B cell (primary cell): ENCODE measurements at regions not wholly inside any gene's neighbourhood (a gene's known extent, or its start where the extent isn't known, plus 50 kb on each side); places are given as distances from the start of the nearest gene placed in this dataset.

Experiments
- ATAC-seq: fragments of 200-7000 bp; cut with Tn5 transposase; one replicate; pipeline ENCODE4 v1.10.0; 2021; ENCODE audit warnings: low read depth, mild to moderate bottlenecking, moderate number of reproducible peaks, moderate library complexity
- CTCF ChIA-PET: fragments of 350-600 bp; sonication (Branson Sonifier 250); formaldehyde crosslinking; loops from one replicate; lab custom pipeline; 2021; ENCODE audit warnings: antibody characterized with exemption, inconsistent platforms; lab: Charles Lee
- POLR2A ChIA-PET: fragments of 350-600 bp; sonication (Branson Sonifier 250); formaldehyde crosslinking; loops from one replicate; lab custom pipeline; 2021; ENCODE audit warnings: antibody characterized with exemption; lab: Charles Lee
- DNase-seq: peaks from one replicate; pipeline ENCODE4 v3.0.0; 2013
- H2AFZ ChIP-seq: 2 replicates; pipeline ENCODE4 v1.6.1; 2012; ENCODE audit warnings: mild to moderate bottlenecking, low read depth, low read length; ENCODE audit not compliant: insufficient read depth, poor library complexity, severe bottlenecking
- H3K27ac ChIP-seq, 2 donors: 1 replicate in 1 of 2; 2 replicates in 1 of 2; pipeline ENCODE4 v1.5.1; 2012 to 2013; ENCODE audit warnings: low read length in 2 of 2, mild to moderate bottlenecking in 2 of 2, moderate library complexity in 1 of 2
- H3K27me3 ChIP-seq, 4 experiments: fragments of 200-600 bp in 1 of 4; sonication (generic) in 1 of 4; replicated peaks in 1 of 4; 1 replicate in 2 of 4; 2 replicates in 2 of 4; pipeline versions ENCODE4 v1.6.1 to v1.7.0; 2013 to 2016; ENCODE audit warnings: low read length in 3 of 4, mild to moderate bottlenecking in 2 of 4, mixed read lengths in 1 of 4, moderate library complexity in 1 of 4; ENCODE audit not compliant: insufficient read depth in 4 of 4, control insufficient read depth in 3 of 4; ENCODE audit errors: control extremely low read depth in 1 of 4
- H3K36me3 ChIP-seq, 2 experiments: replicated peaks in 1 of 2; 1 replicate in 1 of 2; 2 replicates in 1 of 2; pipeline versions ENCODE4 v1.6.1 to v1.7.1; 2013; ENCODE audit warnings: low read length in 1 of 2; ENCODE audit not compliant: insufficient read depth in 2 of 2, control insufficient read depth in 1 of 2; ENCODE audit errors: control extremely low read depth in 1 of 2, extremely low read depth in 1 of 2
- H3K4me1 ChIP-seq, 2 donors: fragments of 200-600 bp in 1 of 2; sonication (generic) in 1 of 2; 1 replicate in 1 of 2; 2 replicates in 1 of 2; pipeline versions ENCODE4 v1.5.1 to v1.6.1; 2013 to 2017; ENCODE audit warnings: low read length in 2 of 2; ENCODE audit not compliant: control insufficient read depth in 2 of 2, insufficient read depth in 2 of 2
- H3K4me2 ChIP-seq: replicated peaks from 2 replicates; pipeline ENCODE3; 2012; ENCODE audit warnings: mild to moderate bottlenecking, low read depth, low read length; ENCODE audit not compliant: poor library complexity, severe bottlenecking
- H3K4me3 ChIP-seq, 5 experiments: fragments of 200-600 bp in 1 of 5; sonication (generic) in 1 of 5; 1 replicate in 3 of 5; 2 replicates in 2 of 5; pipeline versions ENCODE4 v1.5.1 to v1.7.0; 2011 to 2016; ENCODE audit warnings: low read length in 4 of 5, mild to moderate bottlenecking in 4 of 5, low read depth in 2 of 5, control low read depth in 1 of 5, moderate library complexity in 1 of 5; ENCODE audit not compliant: insufficient read depth in 1 of 5; ENCODE audit errors: control extremely low read depth in 1 of 5, extremely low read depth in 1 of 5
- H3K79me2 ChIP-seq: fragments of 200-600 bp; sonication (generic); one replicate; pipeline ENCODE4 v1.6.0; 2016; ENCODE audit warnings: low read length; ENCODE audit not compliant: control insufficient read depth, insufficient read depth
- H3K9ac ChIP-seq: fragments of 200-600 bp; sonication (generic); 2 replicates; pipeline ENCODE4 v1.6.1; 2017; ENCODE audit warnings: mild to moderate bottlenecking, low read length, moderate library complexity
- H3K9me3 ChIP-seq, 3 donors: one replicate each; pipeline versions ENCODE4 v1.6.1 to v1.7.1; 2013; ENCODE audit warnings: low read length in 2 of 3; ENCODE audit not compliant: control insufficient read depth in 2 of 3, insufficient read depth in 1 of 3; ENCODE audit errors: control extremely low read depth in 1 of 3
- H4K20me1 ChIP-seq: 2 replicates; pipeline ENCODE4 v1.6.0; 2012; ENCODE audit warnings: mild to moderate bottlenecking, low read length; ENCODE audit not compliant: insufficient read depth, control insufficient read depth, poor library complexity, severe bottlenecking
- H3K27ac Mint-ChIP-seq: one replicate; pipeline ENCODE4 v1.8.0; 2021; ENCODE audit warnings: mixed read lengths
- H3K27me3 Mint-ChIP-seq: one replicate; pipeline ENCODE4 v1.8.0; 2021; ENCODE audit warnings: mixed read lengths
- H3K4me1 Mint-ChIP-seq: one replicate; pipeline ENCODE4 v1.8.0; 2021; ENCODE audit warnings: mixed read lengths
- H3K4me3 Mint-ChIP-seq: one replicate; pipeline ENCODE4 v1.8.0; 2021; ENCODE audit warnings: mixed read lengths
- H3K9me3 Mint-ChIP-seq: one replicate; pipeline ENCODE4 v1.8.0; 2022; ENCODE audit warnings: mixed read lengths; ENCODE audit not compliant: insufficient read depth
- EZH2 ChIP-seq: IDR thresholded peaks from 2 replicates; pipeline ENCODE4 v1.6.1; 2012; ENCODE audit warnings: borderline replicate concordance, low read depth, mild to moderate bottlenecking, moderate library complexity, low read length; ENCODE audit not compliant: insufficient read depth, poor library complexity, severe bottlenecking
- WGBS: methylation state at CpG from one replicate; pipeline ENCODE4 v1.1.5; 2013; ENCODE audit warnings: missing lambda C conversion rate; ENCODE audit not compliant: insufficient coverage; 5-methylcytosine and 5-hydroxymethylcytosine counted together
- intact Hi-C: fragments of 100-400 bp; cut with micrococcal nuclease; formaldehyde crosslinking; loops from one replicate; pipeline ENCODE4 v1.10.0; 2022
- TF ChIP-seq, protein P1 (sequence below): fragments of 200-600 bp; IDR thresholded peaks from one replicate; pipeline ENCODE4 v1.8.0; 2022; ENCODE audit warnings: antibody characterized with exemption, mild to moderate bottlenecking

DNA sequence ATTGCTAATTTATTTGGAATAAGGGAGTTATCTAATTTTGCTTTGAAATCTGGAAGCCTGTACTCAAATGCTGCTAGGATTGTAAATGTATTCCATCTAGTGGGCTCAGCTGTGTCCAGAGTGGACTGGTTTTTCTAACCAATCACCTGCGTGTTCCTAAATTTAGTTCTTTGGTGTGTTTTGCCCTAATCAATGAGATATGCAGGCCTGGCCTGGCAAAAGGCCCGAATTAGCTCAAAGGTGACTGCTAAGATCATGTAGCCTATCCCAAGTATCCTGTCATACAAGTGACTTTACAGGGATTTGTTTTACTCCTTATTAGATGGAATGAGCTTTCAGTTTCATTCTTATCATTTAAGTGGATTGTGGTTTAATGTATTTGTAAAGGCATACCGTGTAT lies 51.3 kb upstream of the ARMC2 start:
- Histone ChIP-seq H3K36me3 (no peaks in the 10 kb centered on the region), H4K20me1 (no peaks in the 10 kb centered on the region), H3K27me3 (peaks cover 0 to 18% (median 3%) of the 10 kb centered on the region in 4 experiments), H3K4me3 (no peak overlapping the region), H3K79me2 (no peaks in the 10 kb centered on the region), H2AFZ (no peak overlapping the region), H3K27ac (no peak overlapping the region), H3K9me3 (no peaks in the 10 kb centered on the region), H3K4me2 (no peak overlapping the region), H3K4me1 (peaks cover 10 to 13% of the 10 kb centered on the region in 2 donors), H3K9ac (no peak overlapping the region)
- Mint-ChIP-seq H3K27ac (no peak overlapping the region), H3K27me3 (peaks cover 15% of the 10 kb centered on the region), H3K4me1 (peaks cover 13% of the 10 kb centered on the region), H3K4me3 (no peak overlapping the region), H3K9me3 (no peaks in the 10 kb centered on the region)
- DNase-seq (no peak), ATAC-seq (no peak)
- POLR2A ChIA-PET = no interaction called here
- intact Hi-C loops = no loop called here
- WGBS = 83% methylated on average over 2 of the region's 3 CpGs
- no peak for TF ChIP-seq EZH2
- TF ChIP-seq, protein P1, sequence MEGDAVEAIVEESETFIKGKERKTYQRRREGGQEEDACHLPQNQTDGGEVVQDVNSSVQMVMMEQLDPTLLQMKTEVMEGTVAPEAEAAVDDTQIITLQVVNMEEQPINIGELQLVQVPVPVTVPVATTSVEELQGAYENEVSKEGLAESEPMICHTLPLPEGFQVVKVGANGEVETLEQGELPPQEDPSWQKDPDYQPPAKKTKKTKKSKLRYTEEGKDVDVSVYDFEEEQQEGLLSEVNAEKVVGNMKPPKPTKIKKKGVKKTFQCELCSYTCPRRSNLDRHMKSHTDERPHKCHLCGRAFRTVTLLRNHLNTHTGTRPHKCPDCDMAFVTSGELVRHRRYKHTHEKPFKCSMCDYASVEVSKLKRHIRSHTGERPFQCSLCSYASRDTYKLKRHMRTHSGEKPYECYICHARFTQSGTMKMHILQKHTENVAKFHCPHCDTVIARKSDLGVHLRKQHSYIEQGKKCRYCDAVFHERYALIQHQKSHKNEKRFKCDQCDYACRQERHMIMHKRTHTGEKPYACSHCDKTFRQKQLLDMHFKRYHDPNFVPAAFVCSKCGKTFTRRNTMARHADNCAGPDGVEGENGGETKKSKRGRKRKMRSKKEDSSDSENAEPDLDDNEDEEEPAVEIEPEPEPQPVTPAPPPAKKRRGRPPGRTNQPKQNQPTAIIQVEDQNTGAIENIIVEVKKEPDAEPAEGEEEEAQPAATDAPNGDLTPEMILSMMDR = no peak
- CTCF ChIA-PET = no interaction called here

- WGBS = 55% methylated on average over 5 of the region's 11 CpGs
- DNase-seq (no peak), ATAC-seq (no peak)
- no peak overlapping the region for H3K4me3 ChIP-seq
- intact Hi-C loops = no loop called here
- H3K4me2 ChIP-seq = peak overlapping the region; percentile 38
- peaks cover 13% of the 10 kb centered on the region for H3K4me1 Mint-ChIP-seq
- no peak overlapping the region for H3K27ac ChIP-seq
- no peaks in the 10 kb centered on the region for H3K9me3 Mint-ChIP-seq
- peaks cover 0 to 18% (median 3%) of the 10 kb centered on the region in 4 experiments for H3K27me3 ChIP-seq
- no peak overlapping the region for H3K27ac Mint-ChIP-seq
- H3K27me3 Mint-ChIP-seq = peaks cover 15% of the 10 kb centered on the region
- no peaks in the 10 kb centered on the region for H3K36me3 ChIP-seq
- ChIA-PET CTCF (interaction anchor here (1.3 kb wide), 1 partner anchor 15 kb away, joined by 3 read pairs; no protein-coding TSS in a partner anchor), POLR2A (no interaction called here)
- peak overlapping the region; percentile 45 for H2AFZ ChIP-seq
- peaks cover 10 to 13% of the 10 kb centered on the region in 2 donors for H3K4me1 ChIP-seq
- H3K9me3 ChIP-seq = no peaks in the 10 kb centered on the region
- no peaks in the 10 kb centered on the region for H3K79me2 ChIP-seq
- H3K9ac ChIP-seq = no peak overlapping the region
- TF ChIP-seq, protein P1 = no peak
- no peaks in the 10 kb centered on the region for H4K20me1 ChIP-seq
- no peak overlapping the region for H3K4me3 Mint-ChIP-seq
Observed at GRCh38 chr6:108797951-108798669, 50.1 kb upstream of the ARMC2 start.
